ENCODE measurements at regions not wholly inside any gene's neighbourhood (a gene's known extent, or its start where the extent isn't known, plus 50 kb on each side); places are given as distances from the start of the nearest gene placed in this dataset.

DNA sequence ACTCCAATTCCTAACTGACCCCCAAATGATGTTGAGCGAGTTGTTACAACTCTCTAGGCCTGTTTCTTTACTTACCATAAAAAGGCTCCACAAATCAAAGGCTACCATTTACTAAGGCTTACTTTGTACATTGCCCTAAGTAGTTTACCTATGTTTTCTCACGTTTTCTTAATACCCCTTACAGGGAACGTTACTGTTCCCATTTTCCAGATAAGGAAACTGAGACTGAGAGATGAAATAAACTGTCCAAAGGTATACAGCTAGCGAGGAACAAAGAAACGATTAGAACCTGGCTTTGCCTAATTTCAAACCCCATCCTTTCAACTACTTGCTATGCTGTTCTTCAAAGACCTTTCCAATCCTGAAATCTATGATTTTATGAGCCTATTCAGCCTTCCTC, 74.8 kb upstream of the SPTBN1 start:
- CTCF ChIA-PET: interaction anchor here in 1 of 2 donors (0.5 kb wide), 1 partner anchor 790 kb away, joined by 6 read pairs; no protein-coding TSS in a partner anchor

DNA sequence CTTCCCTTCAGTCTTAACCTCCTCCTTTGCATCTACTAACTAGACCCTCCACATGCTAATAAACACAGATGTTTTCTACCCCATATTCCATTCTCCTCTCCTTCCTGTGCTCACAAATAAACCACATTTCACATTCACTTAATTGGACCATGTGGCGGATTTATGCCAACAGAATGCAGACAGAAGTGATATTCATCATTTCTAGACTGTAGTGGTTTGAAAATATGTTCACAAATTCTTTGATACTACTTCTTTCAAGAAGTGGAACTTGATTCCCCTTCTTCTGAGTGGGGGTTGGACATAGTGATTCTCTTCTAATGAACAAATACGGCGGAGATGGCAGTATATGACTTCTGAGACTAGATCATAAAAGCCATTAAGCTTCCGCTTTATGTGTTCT, 73.5 kb upstream of the SPTBN1 start:
- H3K36me3 ChIP-seq (ENCODE audit: control insufficient read depth in 2 of 2, extremely low read depth in 1 of 2, insufficient read depth in 1 of 2, low read length in 1 of 2): no peaks in the 10 kb centered on the region
- DNase-seq: no peak
- WGBS (ENCODE audit: insufficient coverage): no CpG with 5 or more reads among the region's 4 CpGs
- H3K27me3 Mint-ChIP-seq: peaks cover 0 to 2% of the 10 kb centered on the region in 2 donors
- H3K4me3 ChIP-seq (ENCODE audit: control insufficient read depth in 1 of 2, extremely low read depth in 1 of 2, low read length in 1 of 2): no peak overlapping the region
- H3K27ac ChIP-seq (ENCODE audit: low read length): no peak overlapping the region
- H3K4me1 ChIP-seq (ENCODE audit: control insufficient read depth in 1 of 2, extremely low read depth in 1 of 2, insufficient read depth in 2 of 2, low read length in 2 of 2): no peaks in the 10 kb centered on the region
- H3K36me3 Mint-ChIP-seq: no peaks in the 10 kb centered on the region
- H3K4me1 Mint-ChIP-seq: no peaks in the 10 kb centered on the region
- H3K27me3 ChIP-seq (replicated peaks in 1 of 2; ENCODE audit: control insufficient read depth in 2 of 2, extremely low read depth in 1 of 2, insufficient read depth in 2 of 2, low read length in 1 of 2): peaks cover 0 to 2% of the 10 kb centered on the region in 2 experiments
- no peaks in the 10 kb centered on the region for H3K9me3 ChIP-seq
- ChIA-PET CTCF (no interaction called here), POLR2A (no interaction called here)
- ATAC-seq (replicated peaks in 1 of 4): no peak
- H3K9me3 Mint-ChIP-seq: no peaks in the 10 kb centered on the region
- H3K4me3 Mint-ChIP-seq: no peak overlapping the region
- H3K27ac Mint-ChIP-seq: no peak overlapping the region

More for the DNA sequence above, 74.8 kb upstream of the SPTBN1 start:
- WGBS (ENCODE audit: insufficient coverage): 83% methylated on average over 2 of the region's 5 CpGs
- H3K27ac ChIP-seq (ENCODE audit: low read length): no peak overlapping the region
- no peak overlapping the region for H3K4me3 ChIP-seq (ENCODE audit: control insufficient read depth in 1 of 2, extremely low read depth in 1 of 2, low read length in 1 of 2)
- POLR2A ChIA-PET: no interaction called here
- no peaks in the 10 kb centered on the region for H3K4me1 ChIP-seq (ENCODE audit: control insufficient read depth in 1 of 2, extremely low read depth in 1 of 2, insufficient read depth in 2 of 2, low read length in 2 of 2)
- ATAC-seq (replicated peaks in 1 of 4) (no peak), DNase-seq (no peak)
- H3K9me3 Mint-ChIP-seq: no peaks in the 10 kb centered on the region
- H3K36me3 ChIP-seq (ENCODE audit: control insufficient read depth in 2 of 2, extremely low read depth in 1 of 2, insufficient read depth in 1 of 2, low read length in 1 of 2): no peaks in the 10 kb centered on the region
- H3K27ac Mint-ChIP-seq: no peak overlapping the region
- peaks cover 0 to 2% of the 10 kb centered on the region in 2 donors for H3K27me3 Mint-ChIP-seq
- H3K27me3 ChIP-seq (replicated peaks in 1 of 2; ENCODE audit: control insufficient read depth in 2 of 2, extremely low read depth in 1 of 2, insufficient read depth in 2 of 2, low read length in 1 of 2): peaks cover 0 to 2% of the 10 kb centered on the region in 2 experiments
- H3K36me3 Mint-ChIP-seq: no peaks in the 10 kb centered on the region
- no peaks in the 10 kb centered on the region for H3K9me3 ChIP-seq
- no peak overlapping the region for H3K4me3 Mint-ChIP-seq
- H3K4me1 Mint-ChIP-seq: no peaks in the 10 kb centered on the region

GRCh38 chr2:54384301-54385203, 71.6 kb upstream of the SPTBN1 start:
- H3K9me3 Mint-ChIP-seq: no peaks in the 10 kb centered on the region
- Histone ChIP-seq H3K4me1 (ENCODE audit: control insufficient read depth in 1 of 2, extremely low read depth in 1 of 2, insufficient read depth in 2 of 2, low read length in 2 of 2) (no peaks in the 10 kb centered on the region), H3K27ac (ENCODE audit: low read length) (no peak overlapping the region), H3K36me3 (ENCODE audit: control insufficient read depth in 2 of 2, extremely low read depth in 1 of 2, insufficient read depth in 1 of 2, low read length in 1 of 2) (no peaks in the 10 kb centered on the region), H3K4me3 (ENCODE audit: control insufficient read depth in 1 of 2, extremely low read depth in 1 of 2, low read length in 1 of 2) (no peak overlapping the region), H3K9me3 (no peaks in the 10 kb centered on the region), H3K27me3 (replicated peaks in 1 of 2; ENCODE audit: control insufficient read depth in 2 of 2, extremely low read depth in 1 of 2, insufficient read depth in 2 of 2, low read length in 1 of 2) (no peaks in the 10 kb centered on the region)
- H3K27me3 Mint-ChIP-seq: peaks cover 0 to 2% of the 10 kb centered on the region in 2 donors
- WGBS (ENCODE audit: insufficient coverage): 95% methylated on average over 8 of the region's 11 CpGs
- DNase-seq (no peak), ATAC-seq (replicated peaks in 1 of 4) (no peak)
- no peaks in the 10 kb centered on the region for H3K4me1 Mint-ChIP-seq
- no peak overlapping the region for H3K27ac Mint-ChIP-seq
- CTCF ChIA-PET: no interaction called here
- H3K36me3 Mint-ChIP-seq: no peaks in the 10 kb centered on the region
- no peak overlapping the region for H3K4me3 Mint-ChIP-seq
- POLR2A ChIA-PET: no interaction called here

DNA sequence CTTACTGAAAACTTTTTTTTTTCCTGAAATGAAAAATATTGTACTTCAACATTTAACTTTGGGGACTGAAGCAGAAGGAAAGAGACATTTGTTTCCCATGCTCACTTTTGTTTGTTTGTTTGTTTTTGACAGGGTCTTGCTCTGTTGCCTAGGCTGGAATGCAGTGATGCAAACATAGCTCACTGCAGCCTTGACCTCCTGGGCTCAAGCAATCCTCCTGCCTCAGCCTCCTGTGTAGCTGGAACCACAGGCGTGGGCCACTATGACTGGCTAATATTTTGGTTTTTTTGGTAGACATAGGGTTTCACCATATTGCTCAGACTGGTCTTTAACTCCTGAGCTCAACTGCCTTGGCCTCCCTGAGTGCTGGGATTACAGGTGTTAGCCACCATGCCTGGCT, 70.9 kb upstream of the SPTBN1 start:
- Histone ChIP-seq H3K4me1 (ENCODE audit: control insufficient read depth in 1 of 2, extremely low read depth in 1 of 2, insufficient read depth in 2 of 2, low read length in 2 of 2) (no peaks in the 10 kb centered on the region), H3K36me3 (ENCODE audit: control insufficient read depth in 2 of 2, extremely low read depth in 1 of 2, insufficient read depth in 1 of 2, low read length in 1 of 2) (no peaks in the 10 kb centered on the region), H3K27me3 (replicated peaks in 1 of 2; ENCODE audit: control insufficient read depth in 2 of 2, extremely low read depth in 1 of 2, insufficient read depth in 2 of 2, low read length in 1 of 2) (no peaks in the 10 kb centered on the region), H3K27ac (ENCODE audit: low read length) (no peak overlapping the region), H3K9me3 (no peaks in the 10 kb centered on the region), H3K4me3 (ENCODE audit: control insufficient read depth in 1 of 2, extremely low read depth in 1 of 2, low read length in 1 of 2) (no peak overlapping the region)
- H3K36me3 Mint-ChIP-seq: no peaks in the 10 kb centered on the region
- no peak for DNase-seq
- H3K27me3 Mint-ChIP-seq: peaks cover 0 to 2% of the 10 kb centered on the region in 2 donors
- no peaks in the 10 kb centered on the region for H3K4me1 Mint-ChIP-seq
- no peak overlapping the region for H3K4me3 Mint-ChIP-seq
- H3K27ac Mint-ChIP-seq: no peak overlapping the region
- POLR2A ChIA-PET: no interaction called here
- 60% methylated on average over 1 of the region's 1 CpG for WGBS (ENCODE audit: insufficient coverage)
- ATAC-seq (replicated peaks in 1 of 4): no peak
- no peaks in the 10 kb centered on the region for H3K9me3 Mint-ChIP-seq
- CTCF ChIA-PET: no interaction called here

- no peaks in the 10 kb centered on the region for H3K36me3 Mint-ChIP-seq
- ChIA-PET CTCF (no interaction called here), POLR2A (no interaction called here)
- H3K27me3 ChIP-seq (replicated peaks in 1 of 2; ENCODE audit: control insufficient read depth in 2 of 2, extremely low read depth in 1 of 2, insufficient read depth in 2 of 2, low read length in 1 of 2): no peaks in the 10 kb centered on the region
- H3K27me3 Mint-ChIP-seq: peaks cover 0 to 1% of the 10 kb centered on the region in 2 donors
- 100% methylated on average over 1 of the region's 3 CpGs for WGBS (ENCODE audit: insufficient coverage)
- no peak overlapping the region for H3K27ac ChIP-seq (ENCODE audit: low read length)
- H3K9me3 ChIP-seq: no peaks in the 10 kb centered on the region
- H3K4me3 ChIP-seq (ENCODE audit: control insufficient read depth in 1 of 2, extremely low read depth in 1 of 2, low read length in 1 of 2): no peak overlapping the region
- H3K9me3 Mint-ChIP-seq: no peaks in the 10 kb centered on the region
- no peak overlapping the region for H3K4me3 Mint-ChIP-seq
- ATAC-seq (replicated peaks in 1 of 4) (no peak), DNase-seq (no peak)
- H3K4me1 ChIP-seq (ENCODE audit: control insufficient read depth in 1 of 2, extremely low read depth in 1 of 2, insufficient read depth in 2 of 2, low read length in 2 of 2): no peaks in the 10 kb centered on the region
- H3K27ac Mint-ChIP-seq: no peak overlapping the region
- H3K4me1 Mint-ChIP-seq: no peaks in the 10 kb centered on the region
- H3K36me3 ChIP-seq (ENCODE audit: control insufficient read depth in 2 of 2, extremely low read depth in 1 of 2, insufficient read depth in 1 of 2, low read length in 1 of 2): no peaks in the 10 kb centered on the region
These were observed 69.5 kb upstream of the SPTBN1 start for GRCh38 chr2:54386585-54386984.

DNA sequence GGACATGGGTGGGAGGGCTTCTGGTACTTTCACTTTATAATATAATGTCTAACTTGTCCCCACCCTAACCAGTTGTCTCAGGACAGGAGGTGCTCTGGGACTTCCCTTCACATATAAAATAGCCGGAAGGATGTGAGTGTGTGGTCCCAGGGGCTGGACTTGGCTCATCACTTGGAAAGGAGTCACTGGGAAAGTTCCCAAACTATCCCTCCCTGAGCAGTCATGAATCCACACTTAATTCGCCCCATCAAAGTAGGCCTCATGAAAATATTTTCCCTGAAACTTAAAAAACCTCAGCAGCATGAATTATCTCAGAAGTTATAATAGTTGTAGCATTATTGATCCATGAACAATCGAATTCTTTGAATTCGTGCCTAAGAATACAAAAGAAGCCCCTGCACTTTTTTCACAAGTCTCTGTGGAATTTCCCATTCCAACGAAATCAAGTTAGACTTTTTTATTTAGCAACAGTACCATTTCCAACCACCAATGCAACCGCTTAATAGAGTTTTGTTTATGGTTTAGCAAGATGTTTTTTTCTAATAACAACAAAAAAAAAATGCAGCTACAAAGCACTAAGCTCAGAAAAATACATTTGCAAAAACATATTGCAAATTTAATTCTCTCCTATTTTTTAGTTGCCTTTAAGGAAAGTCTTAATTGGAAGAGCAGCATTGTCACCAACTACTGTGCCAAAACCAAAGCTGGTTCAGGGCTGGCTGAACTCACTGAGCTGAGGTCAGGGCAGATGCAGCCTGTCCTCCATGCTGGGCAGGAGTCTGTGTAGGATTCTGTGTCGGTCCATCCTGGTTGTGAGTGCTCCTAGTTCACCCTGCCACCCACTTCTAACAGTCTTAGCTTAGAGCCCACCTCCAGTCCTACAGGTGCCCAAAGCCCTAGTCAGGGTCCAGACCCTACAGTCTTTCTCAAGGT, 68.8 kb upstream of the SPTBN1 start:
- WGBS (ENCODE audit: insufficient coverage): 100% methylated on average over 2 of the region's 7 CpGs
- H3K4me3 ChIP-seq (ENCODE audit: control insufficient read depth in 1 of 2, extremely low read depth in 1 of 2, low read length in 1 of 2): no peak overlapping the region
- DNase-seq: no peak
- Mint-ChIP-seq H3K36me3 (no peaks in the 10 kb centered on the region), H3K27me3 (peaks cover 0 to 1% of the 10 kb centered on the region in 2 donors), H3K4me1 (no peaks in the 10 kb centered on the region), H3K9me3 (no peaks in the 10 kb centered on the region), H3K27ac (no peak overlapping the region), H3K4me3 (no peak overlapping the region)
- no peaks in the 10 kb centered on the region for H3K4me1 ChIP-seq (ENCODE audit: control insufficient read depth in 1 of 2, extremely low read depth in 1 of 2, insufficient read depth in 2 of 2, low read length in 2 of 2)
- no peaks in the 10 kb centered on the region for H3K36me3 ChIP-seq (ENCODE audit: control insufficient read depth in 2 of 2, extremely low read depth in 1 of 2, insufficient read depth in 1 of 2, low read length in 1 of 2)
- no peak for ATAC-seq (replicated peaks in 1 of 4)
- ChIA-PET CTCF (no interaction called here), POLR2A (no interaction called here)
- no peak overlapping the region for H3K27ac ChIP-seq (ENCODE audit: low read length)
- no peaks in the 10 kb centered on the region for H3K9me3 ChIP-seq
- H3K27me3 ChIP-seq (replicated peaks in 1 of 2; ENCODE audit: control insufficient read depth in 2 of 2, extremely low read depth in 1 of 2, insufficient read depth in 2 of 2, low read length in 1 of 2): no peaks in the 10 kb centered on the region

Measured in T-cell (primary cell).